Stimulated activated CD8-positive, alpha-beta memory T cell treated with anti-CD3 and anti-CD28 coated beads, Interleukin-2, amount 100 ng/mL, for 48 hours (primary cell): ENCODE measurements at regions not wholly inside any gene's neighbourhood (a gene's known extent, or its start where the extent isn't known, plus 50 kb on each side); places are given as distances from the start of the nearest gene placed in this dataset.

Source experiments
- DNase-seq, 2 donors: peaks; one replicate each; pipeline ENCODE4 v3.0.0-alpha.2; 2020; ENCODE audit warnings: low read depth in 2 of 2

DNA sequence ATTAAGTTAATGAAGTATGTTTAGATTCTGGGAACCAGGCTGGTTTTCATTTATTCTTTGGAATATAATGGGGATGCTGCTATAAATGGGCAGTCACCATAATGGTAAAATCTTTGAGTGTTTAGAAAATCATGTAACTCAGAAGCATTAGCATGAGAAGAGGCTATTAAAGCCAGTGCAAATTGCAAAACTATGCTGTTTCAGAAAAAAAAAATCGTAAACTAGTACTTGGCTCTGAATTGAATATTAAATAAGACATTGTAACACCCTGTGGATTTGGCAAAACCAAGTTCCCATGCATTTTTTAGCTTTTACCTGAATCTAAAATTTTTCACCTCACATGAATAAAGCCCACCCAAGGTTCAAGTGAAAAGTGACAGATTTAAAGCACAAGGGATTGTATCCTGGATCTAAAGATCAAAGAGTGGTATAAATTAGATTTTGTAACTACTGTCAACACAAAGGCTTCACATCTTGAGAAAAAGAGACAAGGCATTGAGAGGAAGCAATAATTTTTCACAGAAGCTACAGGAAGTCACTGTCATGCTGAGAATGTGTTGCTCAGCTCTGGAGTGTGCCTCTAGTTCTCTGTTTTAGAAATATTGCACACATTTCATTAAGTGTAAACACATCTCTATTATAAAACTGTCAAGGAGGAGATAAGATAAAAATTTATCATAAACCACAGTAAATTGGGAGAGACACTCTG lies 142.2 kb downstream of the ABCA8 start:
- no peak for DNase-seq

DNA sequence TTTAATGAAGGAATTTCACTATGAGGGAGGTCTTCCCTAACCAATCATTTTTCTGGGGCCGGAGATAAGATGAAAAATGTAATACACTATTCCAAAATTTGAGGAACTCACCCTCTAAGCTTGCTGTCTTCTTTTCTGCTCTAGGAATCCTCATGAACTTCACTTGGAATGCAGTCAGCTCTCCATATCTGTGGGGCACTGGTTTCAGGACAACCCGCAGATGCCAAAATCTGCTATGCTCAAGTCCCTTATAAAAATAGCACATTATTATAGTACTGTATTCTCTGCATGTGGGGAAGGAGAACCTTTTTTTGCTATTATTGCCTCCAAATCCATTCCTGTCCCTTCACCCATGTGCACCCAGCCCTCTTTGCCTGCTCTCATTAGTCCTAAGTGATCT lies 146.0 kb downstream of the ABCA8 start:
- DNase-seq: no peak

DNA sequence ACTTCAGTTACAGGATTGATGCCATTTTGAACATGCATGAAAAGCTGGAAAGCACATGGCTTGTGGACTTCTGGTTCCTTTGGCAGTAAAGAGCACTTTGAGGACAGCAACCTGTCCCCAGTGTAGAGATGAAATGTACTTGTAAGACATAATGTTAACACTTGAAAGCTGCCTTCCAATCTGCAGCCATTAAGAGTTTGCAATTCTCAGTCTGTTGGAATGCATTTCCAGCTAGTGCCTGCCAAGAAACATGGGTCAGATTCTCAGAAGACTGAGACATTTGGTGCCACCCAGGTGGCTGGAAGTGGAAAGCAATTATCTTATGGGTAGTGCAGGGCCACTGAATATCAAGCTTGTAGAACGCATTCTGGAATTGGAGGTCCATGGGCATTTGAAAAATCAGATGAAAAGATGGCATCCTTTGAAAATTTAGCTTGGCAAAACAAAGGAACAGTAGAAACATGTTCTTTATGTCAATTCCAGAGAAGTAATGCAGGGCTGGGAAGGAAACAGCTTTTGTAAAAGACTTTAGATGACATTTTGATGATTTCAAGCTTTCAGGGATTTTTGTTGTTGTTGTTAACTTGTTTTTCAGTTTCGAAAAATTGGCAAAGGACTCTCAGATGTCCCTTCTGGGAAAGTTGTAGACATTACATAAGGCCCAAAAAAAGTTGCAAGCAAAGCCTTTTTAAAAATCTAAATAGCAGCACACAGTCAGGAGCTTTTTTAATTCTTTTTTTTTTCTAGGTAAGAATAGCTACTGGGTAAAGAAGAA lies 147.0 kb downstream of the ABCA8 start:
- DNase-seq: no peak

DNA sequence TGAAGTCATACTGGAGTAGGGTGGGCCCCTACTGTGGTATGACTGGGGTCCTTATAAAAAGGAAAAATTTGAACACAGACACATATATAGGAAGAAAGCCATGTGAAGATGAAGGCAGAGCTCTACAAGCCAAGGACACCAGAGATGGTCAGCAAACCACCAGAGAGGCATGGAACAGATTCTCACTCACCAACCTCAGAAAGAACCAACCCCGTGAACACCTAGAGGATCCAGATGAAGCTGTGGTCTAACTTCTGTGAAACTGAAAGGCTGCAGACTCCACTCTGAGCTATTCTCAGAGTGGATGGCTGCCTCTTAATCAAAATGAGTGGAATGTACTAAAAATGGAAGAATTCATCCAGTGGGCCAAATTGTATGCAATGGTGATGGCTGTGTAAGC lies 149.6 kb downstream of the ABCA8 start:
- no peak for DNase-seq

DNA sequence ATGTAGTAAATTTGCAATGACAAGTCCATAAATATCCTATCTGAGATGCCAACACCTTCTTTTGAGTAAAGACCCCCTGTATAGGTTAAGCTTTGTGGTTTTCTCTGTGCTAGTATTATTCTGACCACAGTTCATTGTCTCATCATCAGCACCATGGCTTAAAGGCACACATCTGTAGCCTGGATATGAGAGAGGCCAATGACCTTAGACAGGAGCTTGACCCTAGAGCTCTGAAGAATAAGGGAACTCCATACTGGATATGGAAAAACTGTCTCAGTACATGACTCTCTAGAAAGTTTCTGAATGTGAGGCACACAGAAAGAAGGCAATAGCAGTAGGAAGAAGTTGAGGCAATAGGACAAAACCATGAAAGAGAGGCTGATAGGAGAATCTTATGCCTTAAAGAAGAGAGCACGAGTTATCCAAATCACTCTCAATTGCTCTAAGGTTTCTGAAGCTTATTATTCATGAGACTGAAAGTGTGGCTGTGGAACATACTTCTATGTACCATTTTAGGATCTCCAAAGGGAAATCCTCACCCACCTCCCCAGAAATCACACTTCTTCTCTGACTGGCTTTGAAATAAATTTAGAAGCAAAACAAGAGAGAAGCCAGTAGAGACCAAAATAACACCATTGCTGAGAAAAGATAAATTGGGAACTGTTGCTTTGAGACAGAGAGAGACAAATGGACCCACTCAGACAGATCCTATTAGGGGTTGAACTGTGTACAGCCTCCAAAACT lies 150.2 kb downstream of the ABCA8 start:
- no peak for DNase-seq

DNA sequence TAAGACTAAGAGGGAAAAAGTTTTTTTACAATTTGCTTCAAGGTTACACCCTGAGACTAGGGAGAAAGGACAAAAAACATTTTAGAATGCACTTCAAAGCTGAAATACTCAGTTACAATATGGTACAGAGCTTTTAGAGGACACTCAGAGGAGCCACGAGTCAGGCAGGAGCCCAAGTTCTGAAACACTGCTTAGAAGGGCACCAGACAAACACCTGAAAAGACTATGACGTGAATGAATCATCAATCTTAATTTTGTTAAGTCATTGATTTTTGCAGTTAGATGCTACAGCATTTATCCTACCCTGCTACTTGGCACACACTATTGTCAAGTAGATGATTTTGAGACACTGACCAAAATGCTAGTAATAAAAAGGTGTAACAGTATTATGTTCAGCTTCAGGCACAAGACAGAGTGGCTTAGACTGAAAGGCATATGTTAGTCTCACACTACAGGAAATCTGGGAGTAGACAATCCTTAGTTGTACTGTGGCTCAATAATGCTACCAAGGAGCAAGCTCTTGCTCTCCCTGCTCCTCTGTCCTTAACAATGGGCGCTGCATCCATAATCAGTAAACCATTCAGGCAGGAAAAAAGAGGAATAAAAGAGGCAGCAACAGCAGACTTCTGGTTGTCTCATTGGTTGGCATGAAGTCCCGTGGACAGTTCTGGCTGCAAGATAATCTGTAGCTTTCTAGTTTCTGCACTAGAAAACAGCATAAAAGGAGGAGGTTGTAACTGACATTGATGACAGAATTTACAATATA lies 151.8 kb downstream of the ABCA8 start:
- no peak for DNase-seq

DNA sequence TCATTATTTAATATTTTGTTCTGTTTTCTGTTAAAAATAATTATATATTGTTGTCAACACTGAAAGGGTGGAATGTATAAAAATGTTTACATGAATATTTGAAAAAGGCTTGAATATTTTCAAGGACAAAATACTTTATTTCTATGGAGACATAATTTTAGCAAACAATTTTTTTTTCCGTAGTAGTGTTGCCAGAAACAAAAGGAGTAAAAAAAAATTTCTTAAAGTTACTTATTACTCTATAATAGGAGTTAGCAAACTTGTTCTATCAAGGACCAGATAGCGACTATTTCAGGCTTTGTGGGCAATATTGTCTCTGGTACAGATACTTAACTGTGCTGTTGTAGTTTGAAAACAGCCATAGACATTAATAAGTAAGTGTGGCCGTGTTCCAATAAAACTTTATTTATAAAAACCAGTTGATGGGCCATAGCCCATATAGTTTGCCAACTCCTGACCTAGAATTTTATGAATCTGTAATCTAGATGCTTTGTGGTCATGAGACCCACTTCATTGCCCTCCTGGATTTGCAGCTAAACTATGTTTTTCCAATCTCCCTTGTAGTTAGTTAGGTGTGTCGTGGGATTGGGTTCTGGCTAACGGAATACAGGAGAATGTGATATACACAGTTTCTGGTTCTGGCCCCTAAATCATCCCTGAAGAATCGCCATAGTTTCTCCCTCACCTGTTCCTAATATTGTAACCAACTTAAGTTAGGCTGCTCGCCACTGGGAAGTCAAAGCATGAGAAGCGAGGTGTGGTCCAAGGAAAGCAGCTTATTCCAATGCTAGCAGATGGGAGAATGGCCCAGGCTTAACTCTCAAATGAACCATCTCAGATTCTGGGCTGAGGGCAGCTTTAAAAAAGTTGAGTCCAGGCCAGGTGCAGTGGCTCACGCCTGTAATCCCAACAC lies 153.6 kb downstream of the ABCA8 start:
- DNase-seq: no peak

DNA sequence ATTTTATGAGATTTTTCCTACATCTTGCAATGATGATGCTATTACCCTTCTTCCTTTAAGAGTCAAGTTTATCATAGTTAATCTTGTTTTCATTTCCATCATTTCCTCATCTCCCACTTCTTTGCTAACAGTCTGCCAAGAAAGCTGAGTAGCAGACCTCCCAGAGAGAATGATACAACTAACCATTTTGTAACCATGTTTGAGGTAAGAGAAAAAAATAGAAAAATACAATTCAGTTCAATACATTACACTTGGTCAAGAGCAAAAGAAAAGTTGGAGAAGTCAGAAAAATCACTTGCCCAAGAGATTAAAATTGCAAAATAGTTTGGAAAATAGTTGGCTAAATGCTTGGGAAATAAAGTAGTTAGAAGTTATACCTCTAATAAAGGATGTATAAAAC lies 154.4 kb downstream of the ABCA8 start:
- DNase-seq: no peak

DNA sequence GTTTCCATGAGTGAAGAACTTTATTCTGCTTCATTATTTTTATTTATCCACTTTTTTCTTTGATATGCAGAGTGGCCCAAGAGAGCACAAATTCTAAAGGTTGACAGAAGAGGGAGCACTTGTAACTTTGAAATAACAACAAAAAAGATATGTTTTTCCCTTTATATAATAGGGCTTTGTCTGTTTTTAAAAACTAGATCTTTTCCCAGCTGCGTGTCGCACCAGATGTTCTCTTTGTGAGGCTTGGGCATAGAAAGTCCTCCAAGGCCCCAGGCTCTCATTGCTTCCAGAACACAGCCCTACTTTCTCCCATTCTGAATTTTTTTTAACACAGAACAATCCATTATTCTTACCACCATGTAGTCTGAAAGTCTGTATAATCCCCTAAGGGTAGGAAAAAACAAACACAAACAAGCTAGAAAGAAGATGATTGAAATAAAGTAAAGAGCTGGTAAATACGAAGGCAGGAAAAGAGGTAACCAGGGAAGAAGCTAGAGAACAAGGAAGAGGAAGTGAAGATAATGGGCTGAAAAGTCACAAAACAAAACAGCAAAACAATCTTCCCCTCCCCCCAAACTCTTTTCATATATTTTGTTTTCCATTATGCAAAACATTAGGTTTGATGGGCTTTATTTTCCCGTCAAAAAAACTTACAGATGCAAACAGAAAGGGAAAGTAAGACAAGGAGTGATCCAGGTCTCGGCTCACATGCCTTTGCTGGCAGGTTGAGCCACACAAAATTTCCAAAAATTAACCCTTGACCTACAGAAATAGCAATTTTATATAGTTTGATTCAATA lies 160.4 kb downstream of the ABCA8 start:
- no peak for DNase-seq

DNA sequence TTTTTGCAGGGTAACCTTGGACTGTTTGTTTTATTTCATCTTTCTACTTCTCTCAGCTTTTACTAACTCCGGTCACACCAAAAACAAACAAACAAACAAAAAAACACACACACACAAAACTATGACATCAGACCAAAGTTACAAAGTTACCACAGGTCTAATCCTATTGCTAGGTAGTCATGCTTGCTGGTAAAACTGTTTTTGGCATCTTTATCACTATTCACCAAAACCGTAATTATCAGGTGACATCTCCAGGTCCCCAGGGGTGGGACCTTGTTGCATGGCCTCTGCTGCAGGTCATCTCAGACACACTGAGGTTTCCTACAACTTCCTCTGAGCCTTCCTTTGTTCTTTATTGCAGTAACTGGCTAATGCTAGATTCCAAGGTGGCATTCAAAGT lies 162.3 kb downstream of the ABCA8 start:
- DNase-seq: no peak

DNA sequence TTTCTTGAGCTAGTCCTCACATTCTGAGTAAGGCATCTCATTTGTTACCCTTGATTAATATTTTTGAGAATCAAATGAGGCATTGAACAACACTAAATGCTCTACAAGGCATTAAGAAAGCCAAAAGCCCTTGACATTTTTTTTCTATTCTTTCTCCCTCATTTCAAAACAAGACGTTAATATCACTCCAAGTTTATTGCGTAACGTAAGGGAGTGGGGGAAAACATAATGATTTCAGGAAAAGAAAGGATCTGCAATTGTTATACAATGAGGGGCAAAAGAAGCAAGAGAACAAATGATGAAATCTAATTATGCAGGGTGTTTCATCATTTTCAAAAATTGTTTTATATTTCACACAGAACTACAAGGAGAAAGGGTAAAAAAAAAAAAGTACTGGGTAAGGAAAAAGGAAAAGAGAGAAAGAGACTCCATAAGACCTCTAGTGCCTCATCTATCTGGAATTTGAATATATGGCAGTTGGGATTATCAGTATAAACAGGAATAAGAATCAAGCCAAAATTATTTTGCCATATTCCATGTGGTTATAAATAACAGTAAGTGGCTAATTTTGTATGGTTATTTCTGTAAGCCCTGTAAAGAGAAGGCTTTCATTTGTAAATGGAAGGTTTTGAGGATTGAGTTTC lies 163.0 kb downstream of the ABCA8 start:
- DNase-seq: no peak

DNA sequence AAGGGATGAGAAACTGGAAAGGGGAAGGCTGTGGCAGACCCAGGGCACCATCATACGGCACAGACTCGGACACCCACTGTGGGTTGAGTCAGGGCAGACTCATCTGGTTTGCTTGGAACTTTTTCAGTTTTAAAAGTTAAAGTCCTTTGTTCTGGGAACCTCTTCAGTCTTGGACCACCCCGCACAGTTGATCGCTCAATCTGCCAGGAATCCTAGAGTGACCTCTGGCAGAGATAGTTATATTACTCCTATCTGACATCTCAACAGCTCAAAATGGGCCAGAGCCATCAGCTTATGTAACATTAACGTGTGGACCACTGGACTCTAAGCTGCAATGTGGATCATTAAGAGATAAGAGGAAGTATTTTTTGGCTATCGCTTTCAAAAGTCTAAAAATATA lies 164.3 kb downstream of the ABCA8 start:
- no peak for DNase-seq

DNA sequence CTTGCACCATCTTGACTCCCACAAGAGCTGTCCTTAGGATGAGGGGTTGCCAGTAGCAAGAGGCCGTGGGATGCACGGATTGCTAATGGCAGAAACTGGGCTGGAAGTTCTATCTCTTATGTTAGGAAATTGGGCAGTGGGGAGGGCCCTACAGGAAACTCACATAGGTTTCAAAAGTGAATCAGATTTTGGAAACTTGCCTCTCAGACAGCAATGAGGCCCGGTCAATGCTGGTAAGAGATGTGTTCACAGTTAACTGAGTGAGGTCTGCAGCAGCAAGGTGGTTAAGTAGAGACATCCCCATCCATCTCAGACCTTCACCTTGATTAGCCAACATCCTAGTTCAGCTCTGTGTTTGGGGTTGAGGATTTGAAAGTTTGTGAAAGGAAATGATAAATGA lies 164.7 kb downstream of the ABCA8 start:
- DNase-seq: no peak

DNA sequence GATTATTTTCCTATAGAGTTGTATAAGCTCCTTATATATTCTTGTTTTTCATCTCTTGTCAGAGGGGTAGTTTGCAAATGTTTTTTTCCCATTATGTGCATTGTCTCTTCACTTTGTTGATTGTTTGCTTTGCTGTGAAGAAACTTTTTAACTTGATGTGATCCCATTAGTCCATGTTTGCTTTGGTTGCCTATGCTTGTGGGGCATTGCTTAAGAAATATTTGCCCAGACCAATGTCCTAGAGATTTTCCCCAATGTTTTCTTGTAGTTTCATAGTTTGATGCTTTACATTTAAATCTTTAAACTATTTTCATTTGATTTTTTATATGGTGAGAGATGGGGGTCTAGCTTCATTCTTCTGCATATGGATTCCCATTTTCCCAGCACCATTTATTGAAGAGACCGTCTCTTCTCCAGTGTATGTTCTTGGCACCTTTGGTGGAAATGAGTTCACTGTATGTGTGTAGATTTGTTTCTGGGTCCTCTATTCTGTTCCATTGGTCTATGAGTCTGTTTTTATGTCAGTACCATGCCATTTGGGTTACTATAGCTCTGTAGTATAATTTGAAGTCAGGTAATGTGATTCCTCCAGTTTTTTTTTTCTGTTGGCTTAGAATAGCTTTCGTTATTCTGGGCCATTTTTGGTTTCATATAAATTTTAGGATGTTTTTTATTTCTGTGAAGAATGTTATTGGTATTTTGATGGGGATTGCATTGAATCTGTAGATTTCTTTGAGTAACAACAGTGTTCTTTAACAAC lies 165.8 kb downstream of the ABCA8 start:
- DNase-seq: no peak

DNA sequence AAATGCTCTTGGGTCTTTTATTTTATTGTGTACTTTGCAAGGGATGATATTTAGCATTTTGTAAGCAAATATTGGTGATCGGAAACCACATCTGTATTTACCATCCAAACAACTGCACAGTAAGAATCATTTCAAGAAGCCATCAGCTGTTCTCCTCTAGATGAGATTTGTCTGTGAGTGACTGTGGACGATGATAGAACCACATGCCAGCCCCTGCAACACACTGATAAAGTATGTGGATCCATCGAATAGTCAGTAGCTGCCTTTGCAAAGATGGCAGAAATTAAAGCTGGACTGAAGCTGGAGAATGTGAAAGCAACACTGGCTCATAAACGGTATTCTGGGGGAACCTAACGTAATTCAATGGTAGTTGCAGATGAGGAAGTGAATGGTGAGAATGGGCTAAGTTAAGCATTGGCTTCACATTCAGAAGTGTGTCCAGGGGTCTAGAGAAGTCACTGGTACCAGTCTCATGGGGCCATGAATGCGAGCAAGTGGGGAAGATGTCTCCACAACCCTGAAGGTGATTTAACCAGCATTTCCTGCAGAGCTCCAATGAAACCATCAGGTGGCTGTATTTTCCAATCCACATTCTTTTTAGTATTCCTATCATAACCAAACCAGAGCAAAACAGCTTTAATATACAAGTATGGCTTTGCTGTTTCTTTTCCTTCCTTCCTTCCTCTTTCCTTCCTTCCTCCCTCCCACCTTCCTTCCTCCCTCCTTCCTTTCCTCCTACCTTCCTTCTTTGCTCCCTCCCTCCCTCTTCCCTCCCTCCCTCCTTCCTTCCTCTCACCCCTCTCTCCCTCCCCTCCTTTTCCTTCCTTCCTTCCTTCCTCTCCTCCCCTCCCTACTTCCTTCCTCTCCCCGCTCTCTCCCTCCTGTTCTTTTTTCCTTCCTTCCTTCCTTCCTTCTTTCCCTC lies 169.4 kb downstream of the ABCA8 start:
- DNase-seq: no peak

DNA sequence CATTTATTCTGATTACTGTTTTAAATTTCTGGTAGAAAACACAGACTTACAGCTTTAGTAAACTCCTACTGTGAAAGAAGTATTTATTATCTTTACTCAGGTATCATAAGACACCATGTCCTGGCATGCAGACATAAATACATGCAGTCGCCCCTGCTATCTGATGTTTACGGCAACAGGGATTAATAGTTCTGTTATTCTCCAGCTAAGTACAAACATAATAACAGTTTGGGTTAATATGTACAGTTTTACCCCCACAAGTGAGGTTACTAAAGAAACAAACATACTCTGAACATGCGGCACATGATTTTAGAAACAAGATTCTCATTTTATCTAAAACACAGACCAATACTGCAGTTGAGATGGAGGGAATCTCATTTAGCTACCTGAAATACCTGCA lies 170.8 kb downstream of the ABCA8 start:
- no peak for DNase-seq

DNA sequence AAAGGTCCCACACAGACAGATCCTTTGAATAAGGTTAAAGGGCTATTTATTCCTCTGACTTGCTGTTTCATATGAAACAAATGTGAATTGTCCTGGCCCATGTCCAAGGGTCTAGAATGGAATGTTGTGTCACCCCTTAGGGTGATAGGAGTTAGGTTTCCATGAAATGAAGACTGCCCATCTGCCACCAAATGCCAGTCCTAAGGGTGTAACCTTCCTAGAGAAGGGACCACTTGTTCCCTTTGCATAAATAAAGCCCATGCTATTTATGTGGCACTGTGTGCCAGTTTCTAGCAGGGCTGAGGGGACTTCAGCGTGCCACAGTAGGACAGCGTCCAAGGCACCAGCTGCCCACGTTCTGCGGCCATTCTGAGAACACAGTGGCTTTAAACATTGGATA lies 171.3 kb downstream of the ABCA8 start:
- no peak for DNase-seq

DNA sequence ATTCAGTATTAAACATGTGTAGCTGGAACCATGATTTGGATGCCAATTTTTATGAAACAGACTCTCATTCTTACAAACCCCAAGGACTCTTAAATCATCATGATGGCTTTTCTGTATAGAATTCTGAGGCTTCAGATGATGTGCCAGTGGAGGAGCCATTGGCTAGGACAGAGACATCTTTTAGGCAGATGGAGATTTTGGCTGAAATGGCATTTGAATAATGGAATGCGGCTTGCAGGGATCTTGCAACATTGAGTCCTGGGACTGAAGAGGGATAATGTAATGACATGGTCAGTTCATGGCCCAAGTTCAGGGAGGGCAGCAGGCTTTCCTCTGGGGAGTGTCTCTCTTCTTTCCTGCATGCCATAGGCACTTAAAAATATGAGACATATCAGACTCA lies 172.4 kb downstream of the ABCA8 start:
- no peak for DNase-seq
